ENCODE measurements at regions not wholly inside any gene's neighbourhood (a gene's known extent, or its start where the extent isn't known, plus 50 kb on each side); places are given as distances from the start of the nearest gene placed in this dataset.

DNA sequence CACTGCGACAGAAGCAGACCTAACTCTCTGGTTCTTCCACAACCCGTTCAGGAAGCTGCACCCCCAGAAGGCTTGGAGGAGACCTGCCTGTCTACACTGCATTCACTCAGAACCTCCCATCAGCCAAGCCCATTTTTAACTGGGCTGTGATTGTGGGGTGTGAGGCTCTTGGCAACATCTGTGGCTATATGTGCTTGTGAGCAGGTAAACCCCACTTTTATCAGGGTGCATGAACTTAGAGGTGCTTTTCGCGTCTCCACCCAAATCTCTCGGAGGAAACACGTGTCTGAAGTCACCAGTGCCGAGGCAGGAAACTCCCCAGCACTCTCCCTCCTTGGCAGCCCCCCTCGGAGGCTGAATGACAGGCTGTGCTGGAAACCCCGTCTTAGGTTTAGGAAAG lies 158.2 kb upstream of the SALL3 start:
- TF ChIP-seq, protein P1, sequence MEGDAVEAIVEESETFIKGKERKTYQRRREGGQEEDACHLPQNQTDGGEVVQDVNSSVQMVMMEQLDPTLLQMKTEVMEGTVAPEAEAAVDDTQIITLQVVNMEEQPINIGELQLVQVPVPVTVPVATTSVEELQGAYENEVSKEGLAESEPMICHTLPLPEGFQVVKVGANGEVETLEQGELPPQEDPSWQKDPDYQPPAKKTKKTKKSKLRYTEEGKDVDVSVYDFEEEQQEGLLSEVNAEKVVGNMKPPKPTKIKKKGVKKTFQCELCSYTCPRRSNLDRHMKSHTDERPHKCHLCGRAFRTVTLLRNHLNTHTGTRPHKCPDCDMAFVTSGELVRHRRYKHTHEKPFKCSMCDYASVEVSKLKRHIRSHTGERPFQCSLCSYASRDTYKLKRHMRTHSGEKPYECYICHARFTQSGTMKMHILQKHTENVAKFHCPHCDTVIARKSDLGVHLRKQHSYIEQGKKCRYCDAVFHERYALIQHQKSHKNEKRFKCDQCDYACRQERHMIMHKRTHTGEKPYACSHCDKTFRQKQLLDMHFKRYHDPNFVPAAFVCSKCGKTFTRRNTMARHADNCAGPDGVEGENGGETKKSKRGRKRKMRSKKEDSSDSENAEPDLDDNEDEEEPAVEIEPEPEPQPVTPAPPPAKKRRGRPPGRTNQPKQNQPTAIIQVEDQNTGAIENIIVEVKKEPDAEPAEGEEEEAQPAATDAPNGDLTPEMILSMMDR (IDR thresholded peaks at IDR 0.05): no peak
- no peak for TF ChIP-seq POLR2AphosphoS5 (IDR thresholded peaks at IDR 0.05; ENCODE audit: insufficient read depth in 1 of 2, low read depth in 1 of 2)

Measured in vagina (tissue), 2 donors.